GM21786 (cell line): ENCODE measurements at regions not wholly inside any gene's neighbourhood (a gene's known extent, or its start where the extent isn't known, plus 50 kb on each side); places are given as distances from the start of the nearest gene placed in this dataset.
"Not testable (repeated sequence)": the region's sequence is repeated elsewhere in the genome, so short reads cannot be mapped to it uniquely, and the experiment has no call there.

Experiments used
- ATAC-seq: cut with Tn5 transposase; IDR thresholded peaks from one replicate; pipeline ENCODE4 v1.9.1; 2021; ENCODE audit not compliant: unreplicated experiment

DNA sequence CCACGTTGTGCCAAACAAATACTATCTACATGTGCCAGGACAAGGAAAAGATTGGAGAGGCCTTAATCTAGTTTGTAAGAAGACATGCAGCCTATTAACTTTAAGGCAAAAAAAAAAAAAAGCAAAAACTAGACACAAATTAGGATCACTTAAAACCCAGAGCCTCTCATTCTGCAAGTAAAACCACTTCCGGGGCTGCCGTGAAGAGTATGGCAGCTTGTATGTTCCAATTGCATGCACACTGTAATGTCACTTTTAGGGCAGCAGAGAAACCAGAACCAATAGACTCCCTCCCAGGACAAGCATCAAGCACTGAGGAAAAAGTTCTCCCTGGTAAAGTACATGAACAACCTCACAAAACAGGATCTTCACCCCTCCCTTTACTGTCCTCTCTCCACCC lies 70.6 kb downstream of the RSL24D1 start:
- ATAC-seq, result no peak

DNA sequence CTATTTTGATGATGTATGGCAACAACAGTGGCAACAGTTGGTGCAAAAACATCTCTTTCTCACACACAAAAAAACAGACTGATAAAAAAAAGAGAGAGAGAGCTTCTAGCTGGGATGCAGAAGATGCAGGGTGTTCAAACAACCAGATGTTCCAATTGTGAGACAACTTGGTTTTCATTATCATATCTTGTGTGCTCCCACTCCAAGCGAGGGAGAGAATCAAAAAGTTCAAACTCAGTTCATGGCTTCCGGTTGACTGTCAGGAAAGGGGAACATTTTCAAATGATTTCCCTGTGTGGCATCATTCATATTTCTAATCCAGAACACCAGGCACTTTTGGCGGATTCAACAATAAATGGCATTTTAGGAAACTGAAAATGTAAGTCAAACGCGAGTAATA lies 72.1 kb downstream of the RSL24D1 start:
- ATAC-seq, result no peak

DNA sequence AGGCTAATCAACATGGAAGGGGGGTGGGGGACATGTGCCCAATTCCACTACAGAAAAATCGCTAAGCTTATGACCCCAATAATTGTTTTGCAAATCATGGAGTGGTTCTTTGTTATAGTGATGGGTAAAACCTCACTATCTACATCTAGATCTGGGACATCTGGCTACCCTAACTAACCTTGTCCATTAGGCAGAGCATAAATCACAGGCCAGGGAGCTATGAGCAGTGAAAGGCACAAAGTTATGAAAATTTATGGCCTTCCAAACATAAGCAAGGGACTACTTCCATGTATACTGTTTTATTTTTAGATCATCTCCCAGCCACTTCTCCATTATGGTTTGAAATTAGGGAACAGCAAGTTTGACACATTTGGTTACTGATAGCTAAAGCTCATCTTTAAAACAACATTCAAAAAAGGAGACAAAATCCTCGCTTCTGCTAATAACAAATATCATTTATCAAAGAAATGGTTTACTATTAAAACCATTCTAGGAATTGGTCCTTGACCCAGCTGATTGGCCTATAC lies 78.3 kb downstream of the RSL24D1 start:
- no peak for ATAC-seq

- no peak for ATAC-seq
These were observed 80.1 kb downstream of the RSL24D1 start for GRCh38 chr15:55116636-55117035.

- ATAC-seq, result no peak
These were observed 83.0 kb downstream of the RSL24D1 start for GRCh38 chr15:55113736-55114135.

DNA sequence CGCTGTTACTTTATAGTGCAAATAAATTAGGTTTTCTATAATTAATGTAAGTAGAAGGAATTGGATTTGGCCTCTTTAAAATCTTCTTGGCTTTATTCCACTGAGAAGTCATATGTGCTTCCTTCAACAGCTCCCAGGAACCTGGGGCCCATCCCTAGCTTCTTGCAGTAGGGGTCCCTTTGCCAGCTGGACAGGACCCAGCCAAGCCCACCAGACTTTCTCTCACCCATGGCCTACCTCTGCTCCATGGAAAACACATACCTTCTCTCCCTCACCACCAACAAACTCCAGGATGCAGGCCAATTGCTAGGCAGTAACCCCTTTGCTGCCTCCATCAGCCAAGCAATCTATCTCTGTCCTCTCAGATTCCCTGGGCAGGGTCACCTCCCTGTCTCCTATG lies 84.0 kb downstream of the RSL24D1 start:
- no peak for ATAC-seq

GRCh38 chr15:55110446-55110845 lies 86.3 kb downstream of the RSL24D1 start:
- no peak for ATAC-seq

DNA sequence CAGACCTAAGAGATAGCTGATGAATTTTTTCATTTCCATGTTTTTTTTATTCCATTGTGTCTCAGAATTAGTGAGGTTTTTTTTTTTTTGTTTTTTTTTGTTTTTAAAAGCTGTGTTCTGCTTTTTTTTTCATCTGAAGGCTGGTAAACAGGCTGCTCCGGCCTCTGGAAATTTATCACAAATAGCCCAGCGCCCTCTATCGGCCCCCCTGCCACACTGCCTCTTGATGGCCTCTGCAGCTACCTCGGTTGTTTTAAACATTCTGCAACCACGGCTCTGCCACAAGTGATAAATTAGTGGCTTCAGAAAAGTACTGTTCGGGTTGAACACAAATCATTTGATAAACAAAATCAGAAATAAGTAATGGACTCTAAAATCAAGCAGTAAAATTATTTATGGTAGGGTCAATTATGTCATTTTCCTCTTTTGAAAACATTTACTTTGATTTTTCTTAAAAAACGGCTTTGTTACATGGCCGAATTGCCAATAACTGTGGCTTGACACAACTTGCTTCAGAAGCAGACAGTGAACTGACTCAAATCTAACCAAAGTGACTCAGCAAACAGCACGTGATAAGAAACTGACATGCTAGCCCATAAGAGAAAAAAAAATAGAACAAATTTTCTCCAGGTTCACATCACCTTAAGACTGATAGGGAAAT lies 87.8 kb downstream of the RSL24D1 start:
- peak; percentile 79 for ATAC-seq

DNA sequence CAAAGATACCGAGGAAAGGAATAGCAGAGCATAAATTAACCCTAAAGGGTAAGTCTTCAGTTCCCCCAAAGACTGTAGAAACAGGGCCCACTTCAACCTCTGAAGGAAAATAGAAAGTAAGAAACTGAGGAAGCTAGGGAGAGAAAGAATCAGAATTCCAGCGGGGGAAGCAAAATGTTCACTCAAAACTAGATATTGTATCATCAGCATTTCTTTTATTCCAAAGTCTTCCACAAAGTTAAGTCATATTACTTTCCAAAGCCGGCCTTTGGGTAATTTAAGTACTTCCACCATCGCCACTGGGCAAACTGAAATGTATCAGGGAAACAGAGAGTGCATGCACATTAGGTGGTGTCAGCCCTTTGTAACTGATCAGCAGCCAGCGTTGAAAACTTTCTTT lies 88.3 kb downstream of the RSL24D1 start:
- ATAC-seq, result no peak

DNA sequence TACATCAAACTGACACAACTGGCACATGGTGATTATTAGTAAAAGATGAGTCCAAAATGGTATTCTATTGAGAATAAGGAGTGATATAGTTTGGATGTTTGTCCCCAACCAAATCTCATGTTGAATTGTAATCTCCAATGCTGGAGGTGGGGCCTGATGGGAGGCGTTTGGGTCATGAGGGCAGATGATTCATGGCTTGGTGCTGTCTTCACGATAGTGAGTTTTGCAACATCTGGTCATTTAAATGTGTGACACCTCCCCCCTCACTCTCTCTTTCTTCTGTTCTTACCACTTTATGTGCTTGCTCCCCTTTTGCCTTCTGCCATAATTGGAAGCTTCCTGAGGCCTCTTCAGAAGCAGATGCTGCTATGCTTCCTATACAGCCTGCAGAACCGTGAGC lies 90.6 kb downstream of the RSL24D1 start:
- ATAC-seq, result no peak

- no peak for ATAC-seq
These were observed 102.6 kb downstream of the RSL24D1 start for GRCh38 chr15:55094136-55094535.

DNA sequence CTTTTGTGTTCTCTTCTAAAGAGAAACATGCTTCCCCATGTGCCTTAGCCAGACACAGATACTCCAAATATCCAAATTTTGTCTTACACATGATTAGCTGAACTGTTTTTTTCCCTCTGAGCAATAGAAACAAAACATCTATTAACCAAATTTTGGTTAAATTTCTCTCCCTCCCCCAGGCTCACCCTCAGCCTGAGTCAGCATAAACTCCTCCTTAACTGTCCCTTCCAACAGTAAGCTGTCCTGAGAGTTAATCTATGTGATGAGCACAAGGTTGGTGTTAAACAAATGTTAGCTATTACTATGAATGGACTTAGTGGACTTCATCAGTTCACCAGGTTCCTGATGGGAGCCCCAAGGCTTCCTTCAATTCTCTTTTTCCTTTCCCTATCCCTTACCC lies 108.5 kb downstream of the RSL24D1 start:
- no peak for ATAC-seq

GRCh38 chr15:55084673-55085072 lies 112.1 kb downstream of the RSL24D1 start:
- no peak for ATAC-seq

- no peak for ATAC-seq
These were observed 112.5 kb downstream of the RSL24D1 start for GRCh38 chr15:55084216-55084615.

DNA sequence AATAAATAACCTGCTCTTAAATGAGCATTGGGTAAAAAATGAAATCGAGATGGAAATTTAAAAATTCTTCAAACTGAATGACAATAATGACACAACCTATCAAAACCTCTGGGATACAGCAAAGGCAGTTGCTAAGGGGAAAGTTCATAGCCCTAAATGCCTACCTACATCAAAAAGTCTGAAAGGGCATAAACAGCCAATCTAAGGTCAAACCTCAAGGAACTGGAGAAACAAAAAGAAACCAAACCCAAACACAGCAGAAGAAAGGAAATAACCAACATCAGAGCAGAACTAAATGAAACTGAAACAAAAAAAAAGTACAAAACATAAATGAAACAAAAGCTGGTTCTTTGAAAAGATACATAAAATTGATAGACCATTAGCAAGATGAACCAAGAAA lies 119.7 kb downstream of the RSL24D1 start:
- ATAC-seq, result not testable (repeated sequence)

DNA sequence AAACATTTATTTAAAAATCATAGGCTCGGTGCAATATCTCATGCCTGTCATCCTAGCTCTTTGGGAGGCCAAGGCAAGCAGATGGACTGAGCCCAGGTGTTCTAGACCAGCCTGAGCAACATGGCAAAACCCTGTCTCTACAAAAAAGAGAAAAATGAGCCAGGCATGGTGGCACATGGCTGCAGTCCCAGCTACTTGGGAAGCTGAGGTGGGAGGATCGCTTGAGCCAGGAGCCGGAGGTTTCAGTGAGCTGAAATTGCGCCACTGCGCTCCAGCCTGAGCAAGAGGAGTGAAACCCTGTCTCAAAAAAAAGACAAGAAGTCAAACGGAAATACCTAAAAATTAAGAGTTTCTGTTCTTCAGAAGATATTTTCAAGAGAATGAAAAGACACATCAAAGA lies 122.3 kb downstream of the RSL24D1 start:
- no peak for ATAC-seq

- not testable (repeated sequence) for ATAC-seq
These were observed 132.8 kb downstream of the RSL24D1 start for GRCh38 chr15:55063970-55064369.

DNA sequence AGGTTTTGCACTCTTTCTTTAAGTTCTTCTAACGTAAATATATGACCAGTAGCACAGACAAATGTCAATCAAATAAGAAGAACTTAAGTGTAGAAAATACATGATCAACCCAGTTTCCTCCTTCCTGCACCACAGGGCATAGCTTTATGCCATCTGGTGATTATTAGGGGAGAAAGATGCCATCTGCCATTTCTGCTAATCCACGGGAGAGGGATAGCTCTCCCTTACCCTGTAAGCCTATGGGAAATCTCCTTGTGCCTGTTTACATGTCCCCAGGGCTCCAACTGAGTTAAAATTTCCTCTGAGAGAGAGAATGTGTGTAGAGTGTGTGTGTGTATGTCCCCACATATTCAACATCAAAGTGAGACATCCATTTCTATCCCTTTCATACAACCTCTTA lies 135.9 kb downstream of the RSL24D1 start:
- ATAC-seq, result no peak

DNA sequence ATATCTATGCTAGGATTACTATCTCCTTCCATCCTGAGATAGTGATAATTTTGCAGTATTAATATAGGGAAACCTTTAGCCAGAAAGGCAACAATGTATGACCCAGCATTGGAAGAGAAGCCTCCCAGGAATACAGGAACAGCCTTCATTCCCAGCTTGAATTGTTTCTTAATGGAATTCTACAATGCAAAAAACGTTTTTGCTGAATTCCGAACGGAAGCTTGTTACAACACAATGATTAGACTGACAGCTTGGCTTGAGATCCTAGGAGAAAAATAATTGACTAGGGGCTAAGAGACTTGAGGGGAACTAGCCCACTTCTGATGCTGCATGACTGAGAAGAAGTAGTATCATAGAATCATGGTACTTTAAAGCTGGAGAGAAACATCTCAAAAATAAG lies 140.2 kb downstream of the RSL24D1 start:
- no peak for ATAC-seq

DNA sequence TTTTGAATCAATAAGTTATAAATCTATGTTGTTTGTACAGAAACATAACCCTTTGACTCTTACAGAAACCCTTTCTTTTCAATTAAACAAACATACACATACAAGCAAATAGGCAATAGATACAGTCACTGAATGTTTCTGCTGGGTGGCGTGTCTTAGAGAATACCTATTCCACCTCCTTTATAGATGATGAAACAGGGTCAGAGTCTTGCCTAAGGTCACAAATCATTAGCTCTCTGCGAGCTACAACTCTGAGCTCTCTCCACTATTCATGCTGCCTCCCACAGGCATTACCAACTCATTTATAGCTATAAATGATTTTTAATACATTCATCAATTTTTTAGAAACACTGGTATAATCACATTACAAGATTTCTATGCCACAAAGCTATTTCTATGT lies 152.6 kb downstream of the RSL24D1 start:
- ATAC-seq, result no peak

DNA sequence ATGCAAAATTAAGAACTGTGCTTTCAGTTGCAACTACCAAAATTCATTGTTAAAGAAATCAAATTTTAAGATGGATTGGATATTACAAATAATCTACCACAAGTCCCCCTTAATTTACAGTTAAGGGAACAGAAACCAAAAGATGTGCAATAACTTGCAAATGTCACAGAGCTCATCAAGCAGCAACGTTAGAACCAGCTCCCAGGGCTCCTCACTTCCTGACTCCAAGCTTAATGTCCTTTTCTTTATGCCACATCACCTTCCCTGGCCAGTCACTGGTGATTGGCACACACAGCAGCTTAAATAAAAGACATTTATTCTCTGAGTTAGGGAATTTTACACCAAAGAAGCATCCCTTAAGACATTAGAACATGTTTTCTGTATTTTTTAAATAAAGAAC lies 159.7 kb downstream of the RSL24D1 start:
- ATAC-seq, result no peak

DNA sequence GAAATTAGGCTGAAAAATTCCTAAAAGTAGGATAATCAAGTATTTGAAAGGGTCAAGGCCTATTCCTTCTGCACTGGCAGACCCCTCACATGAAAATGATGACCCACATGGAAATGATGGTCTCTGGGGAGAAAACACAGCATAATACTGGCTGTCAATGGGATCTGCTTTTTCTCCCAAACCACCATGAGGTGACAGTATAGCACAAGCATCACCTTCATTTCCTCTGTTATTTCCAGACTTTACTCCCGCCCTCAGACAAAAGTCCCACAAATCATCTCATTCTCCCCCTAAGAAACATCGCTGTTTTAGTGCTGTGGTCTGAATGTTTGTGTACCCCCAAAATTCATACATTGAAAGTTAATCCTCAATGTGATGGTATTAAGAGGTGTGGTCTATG lies 161.0 kb downstream of the RSL24D1 start:
- ATAC-seq, result no peak

- no peak for ATAC-seq
These were observed 163.2 kb downstream of the RSL24D1 start for GRCh38 chr15:55033574-55033973.
